Kidney (tissue), 13 donors: ENCODE measurements at regions not wholly inside any gene's neighbourhood (a gene's known extent, or its start where the extent isn't known, plus 50 kb on each side); places are given as distances from the start of the nearest gene placed in this dataset.

Experiments
- DNase-seq, 5 donors: peaks; one replicate each; pipeline ENCODE4 v3.0.0-alpha.2; 2013 to 2020
- FAIRE-seq: peaks from 2 replicates; lab custom pipeline; 2012; peaks lifted over from hg19 to GRCh38; lab: Jason Lieb, UNC
- H3K27ac ChIP-seq, 2 donors: one replicate each; pipeline ENCODE4 v1.7.0; 2013; ENCODE audit warnings: low read depth in 2 of 2, low read length in 2 of 2, inconsistent platforms in 1 of 2
- H3K27me3 ChIP-seq: one replicate; pipeline ENCODE4 v1.7.1; 2013; ENCODE audit warnings: low read length, inconsistent platforms; ENCODE audit not compliant: control insufficient read depth, insufficient read depth
- H3K36me3 ChIP-seq, 3 donors: one replicate each; pipeline versions ENCODE4 v1.7.0 to v1.7.1; 2013; ENCODE audit warnings: low read length in 3 of 3, control low read depth in 1 of 3, inconsistent platforms in 1 of 3; ENCODE audit not compliant: insufficient read depth in 3 of 3, control insufficient read depth in 2 of 3
- H3K4me1 ChIP-seq, 3 donors: one replicate each; pipeline versions ENCODE4 v1.7.0 to v1.7.1; 2013; ENCODE audit warnings: low read length in 3 of 3, inconsistent platforms in 1 of 3, low read depth in 1 of 3; ENCODE audit not compliant: control insufficient read depth in 2 of 3, insufficient read depth in 2 of 3
- H3K4me3 ChIP-seq, 3 donors: one replicate each; pipeline versions ENCODE4 v1.7.0 to v1.8.1; 2013; ENCODE audit warnings: low read length in 3 of 3, control low read depth in 1 of 3, inconsistent platforms in 1 of 3
- H3K9ac ChIP-seq, 3 donors: one replicate each; pipeline versions ENCODE4 v1.7.0 to v1.7.1; 2013; ENCODE audit warnings: low read length in 3 of 3, control low read depth in 1 of 3, inconsistent platforms in 1 of 3
- H3K9me3 ChIP-seq, 3 donors: one replicate each; pipeline versions ENCODE4 v1.7.0 to v1.7.1; 2013; ENCODE audit warnings: low read length in 3 of 3, control low read depth in 1 of 3, inconsistent platforms in 1 of 3; ENCODE audit not compliant: control insufficient read depth in 2 of 3, insufficient read depth in 1 of 3
- intact Hi-C: fragments of 100-400 bp; cut with DNase I; formaldehyde crosslinking; loops from one replicate; pipeline ENCODE4 v1.11.1; 2022
- TF ChIP-seq, protein P1 (sequence below): IDR thresholded peaks from 3 replicates; pipeline ENCODE4 v1.5.1; 2012; ENCODE audit warnings: mild to moderate bottlenecking, moderate library complexity, borderline replicate concordance; ENCODE audit not compliant: insufficient read depth; ENCODE audit errors: extremely low read depth
- donor health status: control.
- donor health status: control.
- donor health status: control.
- donor health status: control.
- donor health status: control.
- donor health status: DM: yes; HTN: yes; CAD: no.
- donor health status: Normal renal cell carcinoma (clear cell type).

DNA sequence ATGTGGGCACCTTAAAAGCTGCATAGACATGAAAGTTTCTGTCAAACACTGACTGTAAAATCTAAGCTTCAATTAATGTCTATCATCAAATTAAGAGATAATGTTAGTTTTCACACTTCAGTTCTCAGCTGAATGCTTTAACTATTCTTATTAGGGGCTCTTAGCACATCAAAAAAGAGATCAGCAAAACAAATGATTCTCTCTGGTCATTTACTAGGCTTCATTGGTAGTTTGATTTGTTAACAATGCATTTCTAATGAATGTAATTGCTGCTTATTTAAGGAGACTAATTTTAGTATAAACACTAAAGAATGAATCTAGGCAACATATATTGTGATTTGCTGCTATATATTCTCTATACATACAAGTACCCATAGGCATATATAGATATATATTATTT is 1182.0 kb downstream of the MAT2B start:
- intact Hi-C loops: no loop called here
- Histone ChIP-seq H3K27ac (no peak overlapping the region), H3K4me3 (no peak overlapping the region), H3K4me1 (no peaks in the 10 kb centered on the region), H3K36me3 (no peaks in the 10 kb centered on the region), H3K9ac (no peak overlapping the region), H3K27me3 (no peaks in the 10 kb centered on the region), H3K9me3 (no peaks in the 10 kb centered on the region)
- no peak for DNase-seq
- TF ChIP-seq, protein P1, sequence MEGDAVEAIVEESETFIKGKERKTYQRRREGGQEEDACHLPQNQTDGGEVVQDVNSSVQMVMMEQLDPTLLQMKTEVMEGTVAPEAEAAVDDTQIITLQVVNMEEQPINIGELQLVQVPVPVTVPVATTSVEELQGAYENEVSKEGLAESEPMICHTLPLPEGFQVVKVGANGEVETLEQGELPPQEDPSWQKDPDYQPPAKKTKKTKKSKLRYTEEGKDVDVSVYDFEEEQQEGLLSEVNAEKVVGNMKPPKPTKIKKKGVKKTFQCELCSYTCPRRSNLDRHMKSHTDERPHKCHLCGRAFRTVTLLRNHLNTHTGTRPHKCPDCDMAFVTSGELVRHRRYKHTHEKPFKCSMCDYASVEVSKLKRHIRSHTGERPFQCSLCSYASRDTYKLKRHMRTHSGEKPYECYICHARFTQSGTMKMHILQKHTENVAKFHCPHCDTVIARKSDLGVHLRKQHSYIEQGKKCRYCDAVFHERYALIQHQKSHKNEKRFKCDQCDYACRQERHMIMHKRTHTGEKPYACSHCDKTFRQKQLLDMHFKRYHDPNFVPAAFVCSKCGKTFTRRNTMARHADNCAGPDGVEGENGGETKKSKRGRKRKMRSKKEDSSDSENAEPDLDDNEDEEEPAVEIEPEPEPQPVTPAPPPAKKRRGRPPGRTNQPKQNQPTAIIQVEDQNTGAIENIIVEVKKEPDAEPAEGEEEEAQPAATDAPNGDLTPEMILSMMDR: no peak
- no peak for FAIRE-seq

DNA sequence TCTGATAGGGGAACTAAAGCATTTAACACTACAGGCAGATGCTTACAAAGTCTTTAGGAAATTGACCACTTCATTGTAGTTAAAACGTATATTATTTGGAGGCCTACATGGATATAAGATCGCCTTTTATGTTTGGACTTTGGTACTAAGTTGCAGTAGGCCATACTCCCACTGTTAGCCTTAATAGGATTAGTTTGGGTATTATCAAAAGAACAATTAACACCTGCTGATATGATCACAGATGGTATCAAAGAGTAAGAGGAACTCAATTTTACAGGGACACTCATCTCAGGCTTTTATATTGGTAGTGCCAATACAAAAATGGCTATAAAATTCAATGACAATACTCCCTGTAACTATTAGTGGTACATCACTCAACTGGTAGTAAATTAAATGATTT is 1183.0 kb downstream of the MAT2B start:
- intact Hi-C loops: no loop called here
- TF ChIP-seq, protein P1: no peak
- Histone ChIP-seq H3K9me3 (no peaks in the 10 kb centered on the region), H3K4me1 (no peaks in the 10 kb centered on the region), H3K36me3 (no peaks in the 10 kb centered on the region), H3K4me3 (no peak overlapping the region), H3K27ac (no peak overlapping the region), H3K9ac (no peak overlapping the region), H3K27me3 (no peaks in the 10 kb centered on the region)
- DNase-seq (no peak), FAIRE-seq (no peak)

DNA sequence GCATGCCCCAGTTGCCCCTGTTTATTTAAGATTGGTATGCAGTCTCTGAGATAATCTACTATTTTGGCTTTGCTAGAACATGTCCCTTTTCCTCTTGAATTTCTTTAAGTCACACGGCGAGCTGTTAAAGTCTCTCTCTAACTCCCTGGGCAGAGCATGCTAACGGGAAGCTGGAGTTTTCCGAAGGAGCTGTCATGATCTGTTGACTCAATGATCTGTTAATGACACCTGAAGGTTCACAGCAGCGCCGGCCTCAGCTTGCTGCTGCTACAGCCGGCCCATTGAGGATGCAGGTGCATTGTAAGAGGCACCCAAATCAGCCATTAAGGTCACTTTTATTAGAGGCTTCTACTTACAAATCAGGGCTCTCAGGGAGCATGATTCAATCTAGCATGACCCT is 1203.4 kb downstream of the MAT2B start:
- H3K4me3 ChIP-seq: no peak overlapping the region
- no peak overlapping the region for H3K27ac ChIP-seq
- TF ChIP-seq, protein P1: no peak
- DNase-seq: no peak
- no peaks in the 10 kb centered on the region for H3K27me3 ChIP-seq
- no peaks in the 10 kb centered on the region for H3K4me1 ChIP-seq
- no peaks in the 10 kb centered on the region for H3K36me3 ChIP-seq
- H3K9me3 ChIP-seq: no peaks in the 10 kb centered on the region
- intact Hi-C loops: no loop called here
- no peak for FAIRE-seq
- H3K9ac ChIP-seq: no peak overlapping the region

DNA sequence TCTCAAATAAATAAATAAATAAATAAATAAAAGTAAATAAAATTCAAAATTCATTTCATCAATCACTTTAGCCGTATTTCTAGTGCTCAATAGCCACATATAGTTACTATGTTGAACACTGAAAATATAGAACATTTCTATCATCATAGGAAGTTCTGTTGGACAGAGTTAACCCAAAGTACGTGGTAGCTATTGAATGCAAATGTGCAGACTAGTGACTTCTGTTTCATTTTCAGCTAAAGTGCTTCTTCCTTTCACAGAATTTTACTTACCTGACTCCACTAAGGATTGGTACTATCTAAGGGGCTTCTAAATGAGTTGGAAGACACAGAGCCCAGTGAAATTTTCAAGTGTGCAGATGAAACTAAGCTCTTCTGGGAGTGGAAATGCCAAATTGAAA is 1208.3 kb downstream of the MAT2B start:
- H3K9me3 ChIP-seq: no peaks in the 10 kb centered on the region
- no peaks in the 10 kb centered on the region for H3K36me3 ChIP-seq
- no peak overlapping the region for H3K27ac ChIP-seq
- no peak overlapping the region for H3K9ac ChIP-seq
- FAIRE-seq (no peak), DNase-seq (no peak)
- H3K4me1 ChIP-seq: no peaks in the 10 kb centered on the region
- no peak overlapping the region for H3K4me3 ChIP-seq
- H3K27me3 ChIP-seq: no peaks in the 10 kb centered on the region
- TF ChIP-seq, protein P1: no peak
- intact Hi-C loops: no loop called here
